GM21381 (cell line): ENCODE measurements at regions not wholly inside any gene's neighbourhood (a gene's known extent, or its start where the extent isn't known, plus 50 kb on each side); places are given as distances from the start of the nearest gene placed in this dataset.

Experiments
- ATAC-seq: cut with Tn5 transposase; IDR thresholded peaks from one replicate; pipeline ENCODE4 v1.9.1; 2021; ENCODE audit warnings: mild to moderate bottlenecking, moderate library complexity; ENCODE audit not compliant: unreplicated experiment

GRCh38 chr7:106486331-106486730 is 174.6 kb downstream of the CCDC71L start:
- no peak for ATAC-seq

GRCh38 chr7:106485919-106486318 is 175.0 kb downstream of the CCDC71L start:
- no peak for ATAC-seq

- no peak for ATAC-seq
Measured at GRCh38 chr7:106485031-106485551, 175.9 kb downstream of the CCDC71L start.

- no peak for ATAC-seq
Measured at GRCh38 chr7:106484562-106484961, 176.4 kb downstream of the CCDC71L start.

GRCh38 chr7:106482091-106482490 is 178.9 kb downstream of the CCDC71L start:
- no peak for ATAC-seq

- peak; percentile 7 for ATAC-seq
Measured at GRCh38 chr7:106480616-106481031, 180.3 kb downstream of the CCDC71L start.

GRCh38 chr7:106480161-106480579 is 180.8 kb downstream of the CCDC71L start:
- peak; percentile 67 for ATAC-seq

- no peak for ATAC-seq
Measured at GRCh38 chr7:106476751-106477150, 184.2 kb downstream of the CCDC71L start.

- ATAC-seq, result no peak
Measured at GRCh38 chr7:106472741-106473140, 188.0 kb upstream of the NAMPT start.

- ATAC-seq, result no peak
Measured at GRCh38 chr7:106471686-106472440, 187.1 kb upstream of the NAMPT start.

- ATAC-seq, result no peak
Measured at GRCh38 chr7:106471021-106471420, 186.2 kb upstream of the NAMPT start.

- no peak for ATAC-seq
Measured at GRCh38 chr7:106466867-106467266, 182.1 kb upstream of the NAMPT start.

GRCh38 chr7:106465704-106466468 is 181.1 kb upstream of the NAMPT start:
- ATAC-seq, result no peak

GRCh38 chr7:106464651-106465050 is 179.9 kb upstream of the NAMPT start:
- no peak for ATAC-seq

- no peak for ATAC-seq
Measured at GRCh38 chr7:106463851-106464611, 179.2 kb upstream of the NAMPT start.

- ATAC-seq, result no peak
Measured at GRCh38 chr7:106462914-106463482, 178.2 kb upstream of the NAMPT start.

- ATAC-seq, result peak; percentile 38
Measured at GRCh38 chr7:106462365-106462859, 177.6 kb upstream of the NAMPT start.

- ATAC-seq, result no peak
Measured at GRCh38 chr7:106460792-106461254, 176.0 kb upstream of the NAMPT start.

GRCh38 chr7:106459397-106460072 is 174.8 kb upstream of the NAMPT start:
- no peak for ATAC-seq

GRCh38 chr7:106457678-106458077 is 172.9 kb upstream of the NAMPT start:
- no peak for ATAC-seq
